Body of pancreas (tissue), 4 donors: ENCODE measurements at regions not wholly inside any gene's neighbourhood (a gene's known extent, or its start where the extent isn't known, plus 50 kb on each side); places are given as distances from the start of the nearest gene placed in this dataset.

Experiments used
- ATAC-seq: fragments of 150-250 bp; one replicate; pipeline ENCODE4 v1.9.1; 2016
- DNase-seq, 4 donors: peaks; one replicate each; pipeline ENCODE4 v3.0.0-alpha.2; 2019
- H3K27ac ChIP-seq, 4 donors: fragments of 200-600 bp; sonication (generic); 1 replicate in 3 of 4; 2 replicates in 1 of 4; pipeline versions ENCODE4 v1.5.1 to v1.6.1; 2016 to 2019; ENCODE audit warnings: mild to moderate bottlenecking in 1 of 4, mixed read lengths in 1 of 4, moderate library complexity in 1 of 4
- H3K27me3 ChIP-seq, 2 donors: fragments of 200-600 bp; sonication (generic); one replicate each; pipeline ENCODE4 v1.6.0; 2016; ENCODE audit warnings: mild to moderate bottlenecking in 1 of 2
- H3K36me3 ChIP-seq, 2 donors: fragments of 200-600 bp; sonication (generic); replicated peaks in 1 of 2; 2 replicates each; pipeline ENCODE4 v1.5.1; 2016; ENCODE audit warnings: low read depth in 2 of 2; ENCODE audit not compliant: insufficient read depth in 1 of 2
- H3K4me1 ChIP-seq: fragments of 200-600 bp; sonication (generic); one replicate; pipeline ENCODE4 v1.6.0; 2016
- H3K4me3 ChIP-seq, 2 donors: fragments of 200-600 bp; sonication (generic); 1 replicate in 1 of 2; 2 replicates in 1 of 2; pipeline ENCODE4 v1.5.1; 2016 to 2019
- H3K9me3 ChIP-seq, 3 donors: fragments of 200-600 bp; sonication (generic); 1 replicate in 2 of 3; 2 replicates in 1 of 3; pipeline ENCODE4 v1.5.1; 2016
- CTCF ChIP-seq, 7 experiments: fragments of 450-650 bp in 4 of 7; fragments of 200-600 bp in 3 of 7; sonication (generic) in 3 of 7; IDR thresholded peaks; one replicate each; pipeline ENCODE4 v1.5.1; 2016 to 2019; ENCODE audit warnings: antibody characterized with exemption in 7 of 7
- POLR2A ChIP-seq, 3 donors: fragments of 450-650 bp; IDR thresholded peaks; one replicate each; pipeline ENCODE4 v1.6.1; 2016; ENCODE audit warnings: antibody characterized with exemption in 3 of 3, mild to moderate bottlenecking in 2 of 3
- WGBS, 2 donors: methylation state at CpG; one replicate each; pipeline ENCODE4 v1.1.5; 2017; 5-methylcytosine and 5-hydroxymethylcytosine counted together
- intact Hi-C: fragments of 100-400 bp; cut with DNase I; formaldehyde crosslinking; loops from one replicate; pipeline ENCODE4 v1.15.1; 2023

GRCh38 chr11:76268498-76268897, 62.2 kb upstream of the WNT11 start:
- Histone ChIP-seq H3K27me3 (no peaks in the 10 kb centered on the region), H3K4me1 (no peaks in the 10 kb centered on the region), H3K9me3 (no peaks in the 10 kb centered on the region), H3K4me3 (no peak overlapping the region), H3K27ac (no peak overlapping the region), H3K36me3 (no peaks in the 10 kb centered on the region)
- DNase-seq: no peak
- ATAC-seq: no peak
- no peak for TF ChIP-seq CTCF (IDR thresholded peaks at IDR 0.05)
- no peak for TF ChIP-seq POLR2A (IDR thresholded peaks at IDR 0.05)
- intact Hi-C loops: no loop called here

GRCh38 chr11:76267556-76267955, 61.3 kb upstream of the WNT11 start:
- Histone ChIP-seq H3K9me3 (no peaks in the 10 kb centered on the region), H3K4me1 (no peaks in the 10 kb centered on the region), H3K4me3 (no peak overlapping the region), H3K36me3 (no peaks in the 10 kb centered on the region), H3K27me3 (no peaks in the 10 kb centered on the region), H3K27ac (no peak overlapping the region)
- intact Hi-C loops: no loop called here
- TF ChIP-seq POLR2A (IDR thresholded peaks at IDR 0.05) (no peak), CTCF (IDR thresholded peaks at IDR 0.05) (no peak)
- no peak for ATAC-seq
- no peak for DNase-seq
- WGBS, 2 donors: 78 to 85% methylated on average over 6 of the region's 6 CpGs

GRCh38 chr11:76266286-76267100, 60.2 kb upstream of the WNT11 start:
- Histone ChIP-seq H3K36me3 (no peaks in the 10 kb centered on the region), H3K27me3 (no peaks in the 10 kb centered on the region), H3K4me3 (no peak overlapping the region), H3K27ac (peak overlapping the region in 1 of 4 donors; percentile 17), H3K9me3 (no peaks in the 10 kb centered on the region), H3K4me1 (no peaks in the 10 kb centered on the region)
- intact Hi-C loops: no loop called here
- DNase-seq (peak in 2 of 4 donors; percentile 18 to 36), ATAC-seq (peak; percentile 48)
- TF ChIP-seq POLR2A (IDR thresholded peaks at IDR 0.05) (no peak), CTCF (IDR thresholded peaks at IDR 0.05) (no peak)
- WGBS, 2 donors: 57 to 60% methylated on average over 8 of the region's 8 CpGs

GRCh38 chr11:76265771-76266241, 59.5 kb upstream of the WNT11 start:
- Histone ChIP-seq H3K4me3 (no peak overlapping the region), H3K36me3 (no peaks in the 10 kb centered on the region), H3K27me3 (no peaks in the 10 kb centered on the region), H3K9me3 (no peaks in the 10 kb centered on the region), H3K4me1 (no peaks in the 10 kb centered on the region), H3K27ac (no peak overlapping the region)
- 64 to 81% methylated on average over 4 of the region's 4 CpGs for WGBS, 2 donors
- ATAC-seq (peak; percentile 57), DNase-seq (peak in 3 of 4 donors; percentile 20 to 57 (median 31))
- intact Hi-C loops: no loop called here
- TF ChIP-seq POLR2A (IDR thresholded peaks at IDR 0.05) (no peak), CTCF (IDR thresholded peaks at IDR 0.05) (no peak)

- Histone ChIP-seq H3K36me3 (no peaks in the 10 kb centered on the region), H3K27me3 (no peaks in the 10 kb centered on the region), H3K4me1 (no peaks in the 10 kb centered on the region), H3K4me3 (no peak overlapping the region), H3K9me3 (no peaks in the 10 kb centered on the region), H3K27ac (no peak overlapping the region)
- ATAC-seq: no peak
- WGBS, 2 donors: 59 to 67% methylated on average over 2 to 4 of the region's 4 CpGs
- intact Hi-C loops: no loop called here
- TF ChIP-seq CTCF (IDR thresholded peaks at IDR 0.05): no peak
- no peak for TF ChIP-seq POLR2A (IDR thresholded peaks at IDR 0.05)
- DNase-seq: peak in 1 of 4 donors; percentile 10
Measured at GRCh38 chr11:76263657-76264056, 57.4 kb upstream of the WNT11 start.
